ENCODE measurements at regions not wholly inside any gene's neighbourhood (a gene's known extent, or its start where the extent isn't known, plus 50 kb on each side); places are given as distances from the start of the nearest gene placed in this dataset.

GRCh38 chr20:40866056-40866455 is 162.6 kb upstream of the TOP1 start:
- no peak for TF ChIP-seq POLR2A (IDR thresholded peaks at IDR 0.05)
- no peak for TF ChIP-seq CTCF (IDR thresholded peaks at IDR 0.05)

Data from testis (tissue), 2 donors.